ENCODE measurements at regions not wholly inside any gene's neighbourhood (a gene's known extent, or its start where the extent isn't known, plus 50 kb on each side); places are given as distances from the start of the nearest gene placed in this dataset.

DNA sequence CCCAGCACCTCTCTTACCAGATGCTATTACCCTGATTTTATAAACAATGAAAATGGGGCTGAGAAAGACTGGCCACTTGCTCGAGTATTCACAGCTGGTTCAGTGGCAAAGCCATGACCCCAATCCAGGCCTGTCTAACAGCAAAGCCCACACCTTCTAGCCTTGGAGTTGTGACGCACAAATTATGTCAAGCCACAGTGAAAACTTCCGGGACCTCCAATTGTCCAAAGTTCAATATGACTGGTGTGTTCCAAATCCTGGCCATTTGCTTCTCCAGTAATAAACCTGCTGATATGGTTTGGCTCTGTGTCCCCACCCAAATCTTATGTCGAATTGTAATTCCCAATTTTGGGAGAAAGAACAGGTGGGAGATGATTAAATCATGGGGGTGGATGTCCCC lies 64.7 kb upstream of the RIOK3 start:
- DNase-seq = no peak

DNA sequence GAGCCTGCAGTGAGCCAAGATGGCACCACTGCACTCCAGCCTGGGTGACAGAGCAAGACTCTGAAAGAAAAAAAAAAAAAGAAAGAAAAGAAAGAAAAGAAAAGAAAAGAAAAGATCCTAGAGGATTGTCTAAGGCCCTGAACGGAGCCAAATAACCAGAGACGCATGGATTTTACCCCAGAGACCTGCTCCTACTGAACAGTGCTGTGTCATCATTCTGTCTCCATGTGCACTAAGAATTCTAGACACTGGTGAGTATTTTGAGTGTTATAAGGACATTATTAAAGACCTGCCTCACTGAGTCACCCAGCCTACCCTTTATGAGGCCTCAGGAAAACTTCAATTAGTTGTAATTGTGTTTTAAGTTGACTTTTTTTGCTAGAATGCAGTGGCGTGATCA lies 61.9 kb upstream of the RIOK3 start:
- DNase-seq = no peak

DNA sequence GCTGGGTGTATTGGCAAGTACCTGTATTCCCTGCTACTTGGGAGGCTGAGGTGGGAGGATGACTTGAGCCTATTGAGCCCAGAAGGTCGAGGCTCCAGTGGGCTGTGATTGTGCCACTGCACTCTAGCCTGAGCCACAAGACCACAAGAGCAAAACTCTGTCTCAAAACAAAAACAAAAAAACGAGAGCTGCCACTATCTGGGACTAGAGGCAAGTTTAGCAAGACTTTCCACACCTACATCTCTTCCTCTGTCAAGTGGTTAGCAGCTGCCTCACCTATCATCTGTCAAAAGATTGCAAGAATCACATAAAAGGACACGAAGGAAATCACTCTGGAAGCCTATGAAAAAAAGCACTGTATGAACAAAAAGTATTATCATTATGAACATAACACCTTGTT lies 55.2 kb upstream of the RIOK3 start:
- DNase-seq = peak; percentile 20

DNA sequence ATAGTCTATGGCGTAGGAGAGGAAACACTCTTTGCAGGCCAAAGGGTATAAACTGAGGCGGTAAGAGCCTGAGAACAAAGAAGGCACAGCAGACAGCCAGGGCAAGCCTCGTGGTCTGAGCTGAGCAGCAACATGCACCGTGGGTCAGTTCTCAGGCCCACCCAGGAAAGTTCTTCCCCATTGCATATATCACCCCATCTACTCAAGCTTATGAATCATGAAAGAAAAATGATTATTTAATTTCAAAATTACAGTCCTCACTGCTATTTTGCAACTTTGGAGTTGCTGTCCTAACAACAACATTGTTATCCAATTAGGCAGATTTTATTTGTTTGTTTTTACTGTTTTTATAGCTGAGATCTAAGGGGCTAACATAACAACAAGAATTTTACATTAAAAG lies 54.7 kb upstream of the RIOK3 start:
- DNase-seq = peak; percentile 2

DNA sequence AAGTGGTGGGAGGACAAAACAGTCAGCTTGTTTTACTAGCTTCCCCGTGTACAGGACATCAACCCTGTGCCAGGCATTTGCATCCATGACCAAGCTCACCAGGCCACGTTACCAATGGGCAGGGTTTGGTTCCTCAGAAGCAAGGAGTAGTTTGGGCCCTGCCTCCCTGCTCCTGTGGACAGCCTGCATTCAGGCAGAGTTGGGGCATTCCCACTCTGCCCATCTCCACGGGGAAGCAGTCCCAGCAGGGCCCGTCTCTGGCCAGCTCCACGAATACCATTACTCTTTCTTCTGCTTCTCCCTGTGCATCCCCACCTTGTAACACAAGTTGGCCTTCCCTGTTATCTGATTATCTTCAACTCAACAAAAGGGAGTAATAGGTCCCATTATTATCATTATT lies 54.0 kb upstream of the RIOK3 start:
- no peak for DNase-seq

DNA sequence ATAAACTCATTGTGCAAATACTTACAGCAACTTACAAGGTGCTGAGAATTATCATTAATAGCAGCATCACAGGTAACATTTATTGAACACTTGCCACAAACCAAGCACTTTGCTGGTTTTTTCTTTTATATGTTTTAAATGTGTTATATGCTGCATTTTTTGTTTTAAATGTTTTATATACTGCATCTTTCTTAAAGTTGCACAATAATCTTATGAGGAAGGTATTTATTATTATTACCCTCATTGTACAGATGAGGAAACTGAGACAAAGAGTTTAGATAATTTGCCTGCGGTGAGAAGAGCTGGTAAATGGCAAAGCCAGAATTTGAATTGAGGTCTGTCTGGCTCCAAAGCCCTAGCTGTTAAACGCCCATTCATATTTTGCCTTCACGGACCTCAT lies 52.2 kb upstream of the RIOK3 start:
- DNase-seq = no peak

DNA sequence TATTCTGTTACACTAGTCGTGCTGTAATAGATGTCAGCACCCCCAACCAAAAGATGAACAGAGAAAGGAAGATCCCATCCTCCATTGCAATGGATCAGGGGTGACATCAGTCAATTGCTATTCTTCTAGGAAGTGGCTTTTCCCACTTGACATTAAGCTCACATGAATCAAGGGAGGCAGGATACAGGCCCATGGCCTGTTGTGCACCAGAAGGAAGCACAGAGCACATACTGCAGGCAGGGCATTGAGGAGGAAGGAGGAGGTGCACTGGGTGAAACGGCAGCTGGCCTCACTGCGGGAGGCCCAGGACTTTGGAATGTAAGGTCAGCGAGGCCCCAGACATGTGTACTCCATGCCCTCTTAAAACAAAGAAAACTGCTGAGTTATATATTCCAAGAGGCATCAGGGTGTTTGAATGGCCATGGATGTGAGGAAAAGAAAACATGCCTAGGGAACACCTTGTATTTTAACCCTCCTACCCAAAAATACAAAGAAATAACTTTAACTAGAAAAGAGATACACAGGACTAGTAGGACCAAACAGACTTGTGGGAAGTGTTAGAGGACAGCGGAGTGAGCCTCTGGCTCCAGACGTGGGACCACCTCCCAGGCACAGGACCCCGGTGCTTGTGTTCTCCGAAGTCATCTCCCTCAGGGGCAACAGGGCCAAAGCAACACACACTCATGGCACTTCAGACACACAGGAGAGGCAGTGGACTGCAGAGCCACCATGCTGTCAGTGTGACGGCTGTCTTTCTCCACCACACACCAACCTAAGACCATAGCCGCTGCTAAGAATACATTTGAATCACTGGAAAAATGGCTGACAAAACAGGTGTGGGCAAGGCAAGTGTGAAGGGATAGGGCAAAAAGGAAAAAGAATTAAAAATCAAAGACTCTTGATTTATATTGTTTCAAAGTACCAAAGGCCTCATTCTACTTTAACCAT lies 51.4 kb upstream of the RIOK3 start:
- DNase-seq = no peak
